ENCODE measurements at regions not wholly inside any gene's neighbourhood (a gene's known extent, or its start where the extent isn't known, plus 50 kb on each side); places are given as distances from the start of the nearest gene placed in this dataset.

DNA sequence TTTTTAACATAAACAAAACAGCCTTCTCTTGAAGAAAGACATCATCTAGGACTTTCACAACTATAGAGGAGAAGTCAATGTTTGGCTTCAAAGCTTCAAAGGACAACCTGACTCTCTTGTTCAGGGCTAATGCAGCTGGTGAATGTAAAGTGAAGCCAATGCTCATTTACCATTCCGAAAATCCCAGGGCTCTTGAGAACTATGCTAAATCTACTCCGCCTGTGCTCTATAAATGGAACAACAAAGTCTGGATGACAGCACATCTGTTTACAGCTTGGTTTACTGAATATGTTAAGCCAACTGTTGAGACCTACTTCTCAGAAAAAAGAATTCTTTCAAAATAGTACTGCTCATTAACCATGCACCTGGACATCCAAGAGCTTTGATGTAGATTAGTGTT, 259.8 kb upstream of the NR5A2 start:
- DNase-seq (ENCODE audit: extremely low read depth, insufficient read length): no peak
- no peaks in the 10 kb centered on the region for H3K27me3 ChIP-seq (replicated peaks; ENCODE audit: control insufficient read depth, insufficient read depth, low read length)
- no peak overlapping the region for H3K4me3 ChIP-seq (replicated peaks; ENCODE audit: low read depth, low read length)
- TF ChIP-seq, protein P1, sequence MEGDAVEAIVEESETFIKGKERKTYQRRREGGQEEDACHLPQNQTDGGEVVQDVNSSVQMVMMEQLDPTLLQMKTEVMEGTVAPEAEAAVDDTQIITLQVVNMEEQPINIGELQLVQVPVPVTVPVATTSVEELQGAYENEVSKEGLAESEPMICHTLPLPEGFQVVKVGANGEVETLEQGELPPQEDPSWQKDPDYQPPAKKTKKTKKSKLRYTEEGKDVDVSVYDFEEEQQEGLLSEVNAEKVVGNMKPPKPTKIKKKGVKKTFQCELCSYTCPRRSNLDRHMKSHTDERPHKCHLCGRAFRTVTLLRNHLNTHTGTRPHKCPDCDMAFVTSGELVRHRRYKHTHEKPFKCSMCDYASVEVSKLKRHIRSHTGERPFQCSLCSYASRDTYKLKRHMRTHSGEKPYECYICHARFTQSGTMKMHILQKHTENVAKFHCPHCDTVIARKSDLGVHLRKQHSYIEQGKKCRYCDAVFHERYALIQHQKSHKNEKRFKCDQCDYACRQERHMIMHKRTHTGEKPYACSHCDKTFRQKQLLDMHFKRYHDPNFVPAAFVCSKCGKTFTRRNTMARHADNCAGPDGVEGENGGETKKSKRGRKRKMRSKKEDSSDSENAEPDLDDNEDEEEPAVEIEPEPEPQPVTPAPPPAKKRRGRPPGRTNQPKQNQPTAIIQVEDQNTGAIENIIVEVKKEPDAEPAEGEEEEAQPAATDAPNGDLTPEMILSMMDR (IDR thresholded peaks at IDR 0.05; ENCODE audit: insufficient read depth, low read length, poor library complexity, severe bottlenecking): no peak
- H3K36me3 ChIP-seq (ENCODE audit: control insufficient read depth, insufficient read depth, low read length): no peaks in the 10 kb centered on the region

DNA sequence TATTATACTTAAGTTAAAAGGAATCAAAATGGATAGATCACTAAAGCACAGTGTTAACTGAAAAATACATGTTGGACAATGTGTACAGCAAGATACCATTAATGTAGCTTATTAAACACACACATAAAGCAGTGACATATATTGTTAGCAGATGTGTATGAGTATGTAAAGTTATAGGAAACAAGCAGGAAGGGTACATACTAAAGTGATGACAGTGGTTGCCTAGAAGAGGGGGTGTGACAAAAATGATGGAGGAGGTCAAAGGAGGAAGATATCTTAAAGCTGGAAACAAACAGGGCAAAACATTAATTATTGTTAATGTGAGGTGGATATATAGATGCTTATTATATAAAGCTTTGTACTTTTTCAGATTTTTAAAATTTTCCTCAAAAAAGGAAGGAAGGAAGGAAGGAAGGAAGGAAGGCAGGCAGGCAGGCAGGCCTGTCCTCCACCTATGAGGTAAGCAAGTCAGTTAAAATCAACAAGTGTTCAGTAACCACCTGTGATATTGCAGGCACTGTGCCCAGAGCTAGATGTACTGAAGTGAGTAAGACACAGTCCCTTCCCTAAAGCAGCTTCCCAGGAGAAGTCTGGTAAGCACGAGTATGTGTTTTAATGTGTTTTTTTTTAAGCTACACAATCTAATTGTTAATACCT, 252.9 kb upstream of the NR5A2 start:
- Histone ChIP-seq H3K4me3 (replicated peaks; ENCODE audit: low read depth, low read length) (no peak overlapping the region), H3K36me3 (ENCODE audit: control insufficient read depth, insufficient read depth, low read length) (no peaks in the 10 kb centered on the region), H3K27me3 (replicated peaks; ENCODE audit: control insufficient read depth, insufficient read depth, low read length) (no peaks in the 10 kb centered on the region)
- DNase-seq (ENCODE audit: extremely low read depth, insufficient read length): no peak
- TF ChIP-seq, protein P1 (IDR thresholded peaks at IDR 0.05; ENCODE audit: insufficient read depth, low read length, poor library complexity, severe bottlenecking): no peak

DNA sequence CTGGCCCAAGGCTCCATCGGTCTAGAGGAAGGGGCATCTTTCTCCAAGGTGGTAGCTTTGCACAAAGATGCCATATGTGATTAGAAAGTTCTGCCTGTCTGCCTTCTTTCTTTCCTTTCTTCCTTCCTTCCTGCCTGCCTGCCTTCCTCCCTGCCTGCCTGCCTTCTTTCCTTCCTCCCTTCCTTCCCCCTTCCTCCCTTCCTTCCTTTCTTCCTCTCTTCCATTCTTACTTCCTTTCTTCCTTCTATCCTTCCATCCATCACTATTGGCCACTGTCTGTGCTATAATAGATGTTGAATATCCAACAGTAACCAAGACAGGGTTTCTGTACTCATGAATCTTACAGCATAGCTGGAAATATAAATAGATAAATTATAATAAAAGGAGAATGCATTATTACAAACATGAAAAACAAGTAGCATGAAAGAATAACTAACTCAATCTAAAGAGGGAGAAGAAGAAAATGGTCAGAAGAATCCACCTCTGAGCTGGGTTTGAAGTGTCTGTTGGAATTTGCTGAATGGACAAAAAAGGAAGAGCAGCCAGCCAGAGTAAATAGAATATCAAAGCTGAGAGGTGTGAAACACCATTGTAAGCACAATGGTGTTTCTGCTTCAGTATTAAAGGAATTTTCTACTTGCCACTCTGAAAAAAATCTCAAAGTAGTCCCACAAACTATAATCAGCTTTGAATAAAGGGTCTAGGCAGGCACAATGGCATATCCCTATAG, 250.6 kb upstream of the NR5A2 start:
- no peak for DNase-seq (ENCODE audit: extremely low read depth, insufficient read length)
- Histone ChIP-seq H3K36me3 (ENCODE audit: control insufficient read depth, insufficient read depth, low read length) (no peaks in the 10 kb centered on the region), H3K27me3 (replicated peaks; ENCODE audit: control insufficient read depth, insufficient read depth, low read length) (no peaks in the 10 kb centered on the region), H3K4me3 (replicated peaks; ENCODE audit: low read depth, low read length) (no peak overlapping the region)
- TF ChIP-seq, protein P1 (IDR thresholded peaks at IDR 0.05; ENCODE audit: insufficient read depth, low read length, poor library complexity, severe bottlenecking): no peak

DNA sequence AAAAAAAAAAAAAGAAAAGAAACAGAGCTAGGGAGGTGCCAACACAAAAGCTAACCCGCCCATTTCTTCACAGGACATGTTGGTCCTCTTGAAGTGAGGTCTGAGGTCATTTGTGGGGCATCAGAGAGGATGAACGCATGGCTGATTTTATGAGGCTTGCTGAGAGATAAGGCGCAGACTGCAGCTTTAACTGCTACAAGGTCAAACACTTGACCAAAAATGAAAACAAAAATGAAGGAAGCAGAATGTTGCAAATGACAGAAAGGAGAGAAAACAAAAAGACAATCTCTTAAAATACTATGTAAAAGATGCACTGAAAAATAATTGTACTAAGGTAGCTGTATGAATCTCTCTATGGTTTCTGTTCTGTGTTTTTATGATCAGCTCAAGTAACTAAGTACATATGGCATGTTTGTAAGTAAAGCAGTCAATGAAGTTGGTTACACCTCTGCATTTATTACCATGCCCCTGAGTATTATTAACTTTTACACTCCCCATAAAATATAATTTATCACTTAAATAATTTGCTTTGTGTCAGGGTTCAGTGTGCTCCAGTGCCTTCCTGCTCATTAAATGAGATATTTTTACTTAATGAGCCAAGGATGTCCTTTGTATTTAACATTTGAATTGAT, 249.1 kb upstream of the NR5A2 start:
- no peaks in the 10 kb centered on the region for H3K36me3 ChIP-seq (ENCODE audit: control insufficient read depth, insufficient read depth, low read length)
- no peak overlapping the region for H3K4me3 ChIP-seq (replicated peaks; ENCODE audit: low read depth, low read length)
- TF ChIP-seq, protein P1 (IDR thresholded peaks at IDR 0.05; ENCODE audit: insufficient read depth, low read length, poor library complexity, severe bottlenecking): no peak
- DNase-seq (ENCODE audit: extremely low read depth, insufficient read length): no peak
- H3K27me3 ChIP-seq (replicated peaks; ENCODE audit: control insufficient read depth, insufficient read depth, low read length): no peaks in the 10 kb centered on the region

DNA sequence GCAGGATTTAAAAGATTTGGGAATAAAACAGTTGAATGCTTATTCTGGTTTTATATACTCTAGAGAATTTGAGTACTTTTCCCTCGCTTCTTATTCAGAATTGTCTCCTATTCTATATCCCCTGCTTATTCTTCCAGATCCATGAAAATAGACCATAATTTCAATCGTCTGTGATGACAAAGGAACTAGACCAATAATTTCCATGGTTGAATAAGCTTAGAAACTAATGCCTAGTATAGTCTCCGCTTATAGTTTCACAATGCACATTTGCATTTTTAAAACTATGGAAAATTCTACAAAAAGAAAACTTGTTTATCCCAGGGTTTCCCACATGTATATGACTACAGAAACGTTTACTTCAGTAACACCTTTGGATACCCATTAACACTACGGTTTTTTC, 247.4 kb upstream of the NR5A2 start:
- DNase-seq (ENCODE audit: extremely low read depth, insufficient read length): no peak
- Histone ChIP-seq H3K27me3 (replicated peaks; ENCODE audit: control insufficient read depth, insufficient read depth, low read length) (no peaks in the 10 kb centered on the region), H3K36me3 (ENCODE audit: control insufficient read depth, insufficient read depth, low read length) (no peaks in the 10 kb centered on the region), H3K4me3 (replicated peaks; ENCODE audit: low read depth, low read length) (no peak overlapping the region)
- TF ChIP-seq, protein P1 (IDR thresholded peaks at IDR 0.05; ENCODE audit: insufficient read depth, low read length, poor library complexity, severe bottlenecking): no peak

Data from GM06990 (cell line).